Loucy (cell line): ENCODE measurements at regions not wholly inside any gene's neighbourhood (a gene's known extent, or its start where the extent isn't known, plus 50 kb on each side); places are given as distances from the start of the nearest gene placed in this dataset.

Experiments
- EZH2phosphoT487 ChIP-seq: fragments of 200-600 bp; IDR thresholded peaks from 2 replicates; pipeline ENCODE4 v1.6.1; 2018; ENCODE audit warnings: antibody characterized with exemption, mild to moderate bottlenecking, moderate library complexity, borderline replicate concordance
- TF ChIP-seq, protein P1 (sequence below): fragments of 200-600 bp; sonication (generic); conservative IDR thresholded peaks from 2 replicates; pipeline ENCODE4 v1.5.1; 2014; ENCODE audit warnings: mild to moderate bottlenecking, antibody characterized with exemption, low read length

DNA sequence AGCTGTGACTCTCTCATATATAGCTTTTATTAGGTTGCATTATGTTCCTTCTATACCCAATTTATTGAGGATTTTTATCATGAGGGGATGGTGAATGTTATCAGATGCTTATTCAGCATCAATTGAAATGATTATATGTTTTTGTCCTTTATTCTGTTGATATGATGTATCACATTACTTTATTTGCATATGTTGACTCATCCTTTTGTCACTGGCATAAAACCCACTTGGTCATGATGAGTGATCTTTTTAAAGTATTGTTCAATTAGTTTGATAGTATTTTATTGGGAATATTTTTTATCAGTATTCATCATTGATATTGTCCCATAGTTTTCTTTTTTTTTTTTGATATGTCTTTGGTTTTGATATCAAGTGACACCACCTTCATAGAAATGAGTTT is 529.9 kb downstream of the MMUT start:
- TF ChIP-seq, protein P1, sequence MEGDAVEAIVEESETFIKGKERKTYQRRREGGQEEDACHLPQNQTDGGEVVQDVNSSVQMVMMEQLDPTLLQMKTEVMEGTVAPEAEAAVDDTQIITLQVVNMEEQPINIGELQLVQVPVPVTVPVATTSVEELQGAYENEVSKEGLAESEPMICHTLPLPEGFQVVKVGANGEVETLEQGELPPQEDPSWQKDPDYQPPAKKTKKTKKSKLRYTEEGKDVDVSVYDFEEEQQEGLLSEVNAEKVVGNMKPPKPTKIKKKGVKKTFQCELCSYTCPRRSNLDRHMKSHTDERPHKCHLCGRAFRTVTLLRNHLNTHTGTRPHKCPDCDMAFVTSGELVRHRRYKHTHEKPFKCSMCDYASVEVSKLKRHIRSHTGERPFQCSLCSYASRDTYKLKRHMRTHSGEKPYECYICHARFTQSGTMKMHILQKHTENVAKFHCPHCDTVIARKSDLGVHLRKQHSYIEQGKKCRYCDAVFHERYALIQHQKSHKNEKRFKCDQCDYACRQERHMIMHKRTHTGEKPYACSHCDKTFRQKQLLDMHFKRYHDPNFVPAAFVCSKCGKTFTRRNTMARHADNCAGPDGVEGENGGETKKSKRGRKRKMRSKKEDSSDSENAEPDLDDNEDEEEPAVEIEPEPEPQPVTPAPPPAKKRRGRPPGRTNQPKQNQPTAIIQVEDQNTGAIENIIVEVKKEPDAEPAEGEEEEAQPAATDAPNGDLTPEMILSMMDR, result no peak
- TF ChIP-seq EZH2phosphoT487, result no peak
